GM18519 (cell line): ENCODE measurements at regions not wholly inside any gene's neighbourhood (a gene's known extent, or its start where the extent isn't known, plus 50 kb on each side); places are given as distances from the start of the nearest gene placed in this dataset.

Source experiments
- ATAC-seq: cut with Tn5 transposase; IDR thresholded peaks from one replicate; pipeline ENCODE4 v1.9.1; 2021; ENCODE audit warnings: mild to moderate bottlenecking, moderate library complexity; ENCODE audit not compliant: unreplicated experiment, low FRiP score

- no peak for ATAC-seq
Measured at GRCh38 chr10:78644550-78644949, 424.2 kb upstream of the ZMIZ1 start.

GRCh38 chr10:78645169-78645686, 423.5 kb upstream of the ZMIZ1 start:
- no peak for ATAC-seq

- ATAC-seq = no peak
Measured at GRCh38 chr10:78645975-78646374, 422.8 kb upstream of the ZMIZ1 start.

- ATAC-seq = no peak
Measured at GRCh38 chr10:78648256-78648860, 420.4 kb upstream of the ZMIZ1 start.

- ATAC-seq = no peak
Measured at GRCh38 chr10:78649429-78649828, 419.3 kb upstream of the ZMIZ1 start.

- no peak for ATAC-seq
Measured at GRCh38 chr10:78650122-78650521, 418.6 kb upstream of the ZMIZ1 start.

- no peak for ATAC-seq
Measured at GRCh38 chr10:78651287-78651686, 417.5 kb upstream of the ZMIZ1 start.

- no peak for ATAC-seq
Measured at GRCh38 chr10:78653555-78653954, 415.2 kb upstream of the ZMIZ1 start.

- ATAC-seq = no peak
Measured at GRCh38 chr10:78654047-78654590, 414.6 kb upstream of the ZMIZ1 start.

- ATAC-seq = no peak
Measured at GRCh38 chr10:78655979-78656378, 412.8 kb upstream of the ZMIZ1 start.

- no peak for ATAC-seq
Measured at GRCh38 chr10:78656417-78657162, 412.2 kb upstream of the ZMIZ1 start.

- ATAC-seq = no peak
Measured at GRCh38 chr10:78657163-78657861, 411.5 kb upstream of the ZMIZ1 start.

- no peak for ATAC-seq
Measured at GRCh38 chr10:78657862-78658165, 411.0 kb upstream of the ZMIZ1 start.

GRCh38 chr10:78658645-78659597, 409.8 kb upstream of the ZMIZ1 start:
- peak; percentile 67 for ATAC-seq

- ATAC-seq = no peak
Measured at GRCh38 chr10:78659598-78659967, 409.2 kb upstream of the ZMIZ1 start.

- ATAC-seq = no peak
Measured at GRCh38 chr10:78660446-78661106, 408.2 kb upstream of the ZMIZ1 start.

GRCh38 chr10:78663721-78664120, 405.0 kb upstream of the ZMIZ1 start:
- no peak for ATAC-seq

GRCh38 chr10:78664929-78665553, 403.7 kb upstream of the ZMIZ1 start:
- ATAC-seq = no peak

GRCh38 chr10:78672918-78673317, 395.8 kb upstream of the ZMIZ1 start:
- ATAC-seq = no peak
